GM18505 (cell line): ENCODE measurements at regions not wholly inside any gene's neighbourhood (a gene's known extent, or its start where the extent isn't known, plus 50 kb on each side); places are given as distances from the start of the nearest gene placed in this dataset.

ENCODE experiments used
- ATAC-seq: cut with Tn5 transposase; IDR thresholded peaks from one replicate; pipeline ENCODE4 v1.9.1; 2021; ENCODE audit not compliant: unreplicated experiment
- POLR2A ChIP-seq: IDR thresholded peaks from 4 replicates; pipeline ENCODE4 v1.6.1; 2011; ENCODE audit warnings: borderline replicate concordance; ENCODE audit not compliant: insufficient read depth, insufficient read length; ENCODE audit errors: extremely low read depth

- TF ChIP-seq POLR2A: no peak
- no peak for ATAC-seq
These were observed 334.8 kb upstream of the ZNF462 start for GRCh38 chr9:106528158-106528557.

GRCh38 chr9:106529616-106530015 is 333.4 kb upstream of the ZNF462 start:
- no peak for TF ChIP-seq POLR2A
- no peak for ATAC-seq

- no peak for ATAC-seq
These were observed 331.5 kb upstream of the ZNF462 start for GRCh38 chr9:106531491-106531890.

GRCh38 chr9:106532306-106533015 is 330.5 kb upstream of the ZNF462 start:
- ATAC-seq: no peak
- TF ChIP-seq POLR2A: no peak

More at GRCh38 chr9:106531491-106531890, 331.5 kb upstream of the ZNF462 start:
- TF ChIP-seq POLR2A: no peak

GRCh38 chr9:106534800-106535199 is 328.2 kb upstream of the ZNF462 start:
- no peak for ATAC-seq
- TF ChIP-seq POLR2A: no peak

- TF ChIP-seq POLR2A: no peak
- ATAC-seq: no peak
These were observed 327.5 kb upstream of the ZNF462 start for GRCh38 chr9:106535439-106535838.

- ATAC-seq: no peak
- no peak for TF ChIP-seq POLR2A
These were observed 304.8 kb upstream of the ZNF462 start for GRCh38 chr9:106557996-106558667.

GRCh38 chr9:106560540-106560939 is 302.4 kb upstream of the ZNF462 start:
- no peak for ATAC-seq
- TF ChIP-seq POLR2A: no peak

GRCh38 chr9:106575823-106576222 is 287.1 kb upstream of the ZNF462 start:
- TF ChIP-seq POLR2A: no peak
- no peak for ATAC-seq

- no peak for ATAC-seq
- TF ChIP-seq POLR2A: no peak
These were observed 286.7 kb upstream of the ZNF462 start for GRCh38 chr9:106576232-106576760.

GRCh38 chr9:106577121-106577520 is 285.8 kb upstream of the ZNF462 start:
- no peak for ATAC-seq
- no peak for TF ChIP-seq POLR2A

- no peak for TF ChIP-seq POLR2A
- no peak for ATAC-seq
These were observed 282.4 kb upstream of the ZNF462 start for GRCh38 chr9:106580546-106580945.

- no peak for TF ChIP-seq POLR2A
- ATAC-seq: no peak
These were observed 281.0 kb upstream of the ZNF462 start for GRCh38 chr9:106581973-106582372.

- no peak for TF ChIP-seq POLR2A
- no peak for ATAC-seq
These were observed 279.2 kb upstream of the ZNF462 start for GRCh38 chr9:106583751-106584150.
